Esophagus (tissue), 2 donors: ENCODE measurements at regions not wholly inside any gene's neighbourhood (a gene's known extent, or its start where the extent isn't known, plus 50 kb on each side); places are given as distances from the start of the nearest gene placed in this dataset.

ENCODE experiments used
- H3K27ac ChIP-seq, 2 donors: one replicate each; pipeline ENCODE4 v1.5.1; 2013; ENCODE audit warnings: low read depth in 2 of 2, mild to moderate bottlenecking in 2 of 2, inconsistent platforms in 1 of 2, low read length in 1 of 2, moderate library complexity in 1 of 2
- H3K27me3 ChIP-seq, 2 donors: one replicate each; pipeline ENCODE4 v1.6.1; 2013; ENCODE audit warnings: low read length in 2 of 2, control low read depth in 1 of 2, mild to moderate bottlenecking in 1 of 2; ENCODE audit not compliant: insufficient read depth in 2 of 2, control insufficient read depth in 1 of 2
- H3K36me3 ChIP-seq, 2 donors: one replicate each; pipeline ENCODE4 v1.6.1; 2013; ENCODE audit warnings: low read length in 1 of 2; ENCODE audit not compliant: control insufficient read depth in 2 of 2, insufficient read depth in 2 of 2
- H3K4me1 ChIP-seq, 2 donors: one replicate each; pipeline ENCODE4 v1.6.1; 2013; ENCODE audit warnings: low read length in 1 of 2; ENCODE audit not compliant: control insufficient read depth in 2 of 2, insufficient read depth in 2 of 2
- H3K4me3 ChIP-seq, 2 donors: one replicate each; pipeline ENCODE4 v1.5.1; 2013; ENCODE audit warnings: low read length in 2 of 2, mild to moderate bottlenecking in 2 of 2, low read depth in 1 of 2, moderate library complexity in 1 of 2
- H3K9me3 ChIP-seq, 2 donors: one replicate each; pipeline ENCODE4 v1.6.1; 2013; ENCODE audit warnings: mild to moderate bottlenecking in 2 of 2, low read depth in 1 of 2, low read length in 1 of 2, moderate library complexity in 1 of 2; ENCODE audit not compliant: control insufficient read depth in 2 of 2, insufficient read depth in 1 of 2
- WGBS, 2 donors: extraction: QIAGEN DNeasy Blood & Tissue Kit; methylation state at CpG; one replicate each; pipeline ENCODE4 v1.1.7; 2013; 5-methylcytosine and 5-hydroxymethylcytosine counted together
- donor health status: healthy with polysubstance abuse.
- donor health status: Bipolar disorder and iron deficiency.

DNA sequence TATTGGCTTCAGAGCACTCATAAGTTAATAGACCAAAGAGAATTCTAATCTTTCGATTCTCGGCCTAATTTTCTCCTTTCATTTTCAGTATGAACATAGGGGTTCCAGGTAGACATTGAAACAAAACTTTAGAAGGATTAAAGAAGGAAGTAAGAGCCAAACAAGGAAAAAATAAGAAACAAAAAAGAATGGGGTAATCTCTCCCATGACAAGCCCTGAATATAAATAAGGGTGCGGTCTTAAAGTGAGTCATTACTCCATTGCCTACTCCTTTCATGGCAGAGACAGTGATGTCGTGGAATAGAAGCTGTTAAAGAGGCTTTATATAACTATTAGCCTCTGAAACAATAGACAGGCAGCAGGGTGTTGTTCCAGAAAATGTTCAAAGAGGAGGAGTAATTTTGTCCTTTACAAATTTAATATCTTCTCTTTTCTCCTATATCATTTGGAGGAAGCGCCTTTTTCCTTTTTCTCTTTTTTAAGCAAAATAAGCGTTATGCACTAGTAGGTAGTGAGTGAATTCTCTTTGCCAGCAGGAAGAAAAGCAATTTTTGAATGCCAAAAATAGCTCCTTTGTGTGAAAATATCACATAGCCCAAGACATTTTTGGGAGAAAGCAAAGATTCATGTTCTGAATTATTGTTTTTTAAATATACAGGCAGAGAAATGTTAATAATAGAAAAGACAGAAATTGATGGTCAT lies 607.9 kb upstream of the KCNMB2 start:
- WGBS, 2 donors, result 46 to 50% methylated on average over 6 of the region's 6 CpGs
- Histone ChIP-seq H3K27me3 (no peaks in the 10 kb centered on the region), H3K4me1 (peaks cover 0 to 5% of the 10 kb centered on the region in 2 donors), H3K27ac (no peak overlapping the region), H3K4me3 (no peak overlapping the region), H3K9me3 (no peaks in the 10 kb centered on the region), H3K36me3 (no peaks in the 10 kb centered on the region)

DNA sequence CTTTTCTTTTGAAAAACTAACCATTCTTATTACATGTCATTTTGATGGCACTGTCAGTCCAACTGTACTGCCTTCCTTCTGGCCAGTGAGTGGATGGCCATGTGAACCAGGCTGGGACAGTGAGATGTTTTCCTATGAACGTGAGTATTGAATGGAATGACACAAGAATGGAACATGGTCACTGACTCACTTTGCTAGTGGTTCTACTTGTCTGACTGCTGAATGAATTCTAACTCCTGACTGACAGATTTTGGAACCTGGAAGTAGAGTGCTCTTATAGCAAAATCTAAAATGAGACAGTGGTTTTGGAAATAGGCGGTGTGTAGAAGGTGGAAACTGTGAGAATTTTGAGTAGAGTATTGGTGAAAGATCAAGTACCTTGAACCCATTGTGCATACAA lies 606.9 kb upstream of the KCNMB2 start:
- Histone ChIP-seq H3K9me3 (no peaks in the 10 kb centered on the region), H3K27ac (peak overlapping the region; percentile 49 to 71), H3K4me1 (peaks cover 0 to 5% of the 10 kb centered on the region in 2 donors), H3K36me3 (no peaks in the 10 kb centered on the region), H3K4me3 (no peak overlapping the region), H3K27me3 (no peaks in the 10 kb centered on the region)
- WGBS, 2 donors, result 53 to 66% methylated on average over 2 of the region's 2 CpGs

DNA sequence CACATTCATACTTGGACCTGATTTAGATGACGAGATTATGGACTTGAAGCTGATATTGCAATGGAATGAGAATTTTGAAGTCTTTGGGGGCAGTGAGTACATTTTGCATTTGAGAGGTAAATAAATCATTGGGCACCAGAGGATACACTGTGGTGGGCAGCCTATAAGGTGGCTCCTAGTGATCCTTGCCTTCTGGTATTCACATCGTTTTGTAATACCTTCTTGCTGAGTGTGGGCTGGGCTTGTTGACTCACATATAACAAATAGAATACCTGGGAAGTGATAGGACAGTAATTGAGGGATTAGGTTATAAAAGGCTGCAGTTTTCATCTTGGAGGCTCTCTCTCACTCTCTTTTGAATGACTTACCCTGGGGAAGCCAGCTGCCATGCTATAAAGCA lies 605.5 kb upstream of the KCNMB2 start:
- Histone ChIP-seq H3K36me3 (no peaks in the 10 kb centered on the region), H3K4me3 (no peak overlapping the region), H3K27ac (no peak overlapping the region), H3K27me3 (no peaks in the 10 kb centered on the region), H3K9me3 (no peaks in the 10 kb centered on the region), H3K4me1 (peaks cover 0 to 5% of the 10 kb centered on the region in 2 donors)
- WGBS, 2 donors, result 78 to 80% methylated on average over 2 of the region's 2 CpGs

DNA sequence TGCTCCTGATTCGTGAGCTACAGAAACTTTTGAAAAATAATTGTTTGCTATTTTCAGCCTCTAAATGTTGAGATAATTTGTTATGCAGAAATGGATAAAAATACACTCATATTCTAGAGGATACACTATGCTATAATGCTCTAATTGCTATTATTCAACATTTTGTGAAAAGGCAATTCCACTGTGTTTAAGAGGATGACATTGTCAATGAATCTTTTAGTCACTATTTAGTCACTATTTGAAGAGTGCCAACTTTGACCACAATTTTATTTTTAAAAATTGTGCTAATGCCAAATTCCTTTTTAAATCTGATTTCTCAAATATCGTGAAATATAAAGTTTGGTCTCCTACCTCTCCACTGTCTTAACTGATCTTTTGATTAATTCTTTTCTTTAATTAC lies 604.9 kb upstream of the KCNMB2 start:
- 70 to 83% methylated on average over 2 of the region's 2 CpGs for WGBS, 2 donors
- H3K27me3 ChIP-seq, result no peaks in the 10 kb centered on the region
- peaks cover 0 to 5% of the 10 kb centered on the region in 2 donors for H3K4me1 ChIP-seq
- no peaks in the 10 kb centered on the region for H3K9me3 ChIP-seq
- no peak overlapping the region for H3K4me3 ChIP-seq
- no peaks in the 10 kb centered on the region for H3K36me3 ChIP-seq
- H3K27ac ChIP-seq, result no peak overlapping the region

DNA sequence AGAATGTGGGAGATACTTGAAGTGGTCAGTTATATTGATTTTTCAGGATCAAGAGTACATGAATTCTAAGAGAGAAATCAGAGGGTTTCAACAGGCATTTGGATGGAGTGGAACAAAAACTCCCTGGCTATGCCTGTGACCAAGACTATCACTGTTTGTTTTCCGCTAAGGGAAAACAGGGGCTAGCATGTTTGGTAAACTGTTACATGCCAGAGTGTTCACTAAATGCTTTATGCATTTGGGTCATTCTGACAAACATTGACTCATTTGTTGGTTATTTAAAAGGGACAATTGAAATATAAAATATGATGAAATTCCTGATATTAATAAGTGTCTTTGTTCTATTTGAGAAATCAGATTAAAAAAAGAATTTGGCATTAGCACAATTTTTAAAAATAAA lies 603.9 kb upstream of the KCNMB2 start:
- no peak overlapping the region for H3K27ac ChIP-seq
- peaks cover 0 to 5% of the 10 kb centered on the region in 2 donors for H3K4me1 ChIP-seq
- H3K9me3 ChIP-seq, result no peaks in the 10 kb centered on the region
- no peak overlapping the region for H3K4me3 ChIP-seq
- no peaks in the 10 kb centered on the region for H3K36me3 ChIP-seq
- no peaks in the 10 kb centered on the region for H3K27me3 ChIP-seq
- 84 to 91% methylated on average over 1 of the region's 1 CpG for WGBS, 2 donors

DNA sequence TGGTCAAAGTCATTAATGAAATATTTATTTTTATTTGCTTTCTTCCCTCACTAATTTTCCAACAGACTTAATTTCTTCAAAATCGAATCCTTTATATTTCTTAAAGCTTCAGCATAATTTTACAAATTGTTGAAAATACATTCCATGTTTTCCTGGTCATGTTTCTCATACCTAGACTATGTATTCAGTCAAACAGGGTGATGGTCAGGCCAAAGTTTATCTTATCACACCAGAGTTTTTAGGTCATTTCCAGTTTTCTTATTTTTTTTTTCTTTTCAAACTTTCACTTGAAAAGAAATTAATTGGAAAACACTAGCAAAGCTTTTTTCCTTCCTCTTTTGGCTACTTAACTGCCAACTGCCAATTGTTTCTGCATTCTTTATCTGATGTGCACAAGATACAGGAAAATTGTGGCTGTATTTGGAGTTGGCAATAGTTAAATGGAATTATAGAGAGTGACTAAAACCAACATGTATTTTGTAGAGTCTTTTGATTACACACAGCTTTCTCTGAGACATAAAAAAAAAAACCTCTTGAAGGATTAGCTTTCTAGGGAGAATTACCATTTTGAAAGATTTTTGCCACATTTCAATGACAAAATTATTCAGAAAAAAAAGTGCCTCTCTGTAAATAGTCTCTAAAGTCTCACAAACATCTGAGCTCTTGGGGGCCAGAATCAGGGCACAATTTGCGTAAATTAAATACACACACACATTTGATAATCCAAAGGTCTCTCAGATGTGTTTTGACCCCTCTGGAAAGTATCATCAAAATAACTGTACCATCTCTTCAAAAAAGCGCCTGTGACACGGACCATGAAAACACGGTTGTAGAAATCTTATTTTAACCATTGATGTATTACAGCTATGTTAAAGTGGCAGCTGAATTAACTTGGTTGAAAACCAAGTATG lies 603.2 kb upstream of the KCNMB2 start:
- Histone ChIP-seq H3K36me3 (no peaks in the 10 kb centered on the region), H3K4me3 (no peak overlapping the region), H3K27me3 (no peaks in the 10 kb centered on the region), H3K27ac (no peak overlapping the region), H3K4me1 (peaks cover 0 to 3% of the 10 kb centered on the region in 2 donors), H3K9me3 (no peaks in the 10 kb centered on the region)
- 70 to 74% methylated on average over 5 of the region's 5 CpGs for WGBS, 2 donors

DNA sequence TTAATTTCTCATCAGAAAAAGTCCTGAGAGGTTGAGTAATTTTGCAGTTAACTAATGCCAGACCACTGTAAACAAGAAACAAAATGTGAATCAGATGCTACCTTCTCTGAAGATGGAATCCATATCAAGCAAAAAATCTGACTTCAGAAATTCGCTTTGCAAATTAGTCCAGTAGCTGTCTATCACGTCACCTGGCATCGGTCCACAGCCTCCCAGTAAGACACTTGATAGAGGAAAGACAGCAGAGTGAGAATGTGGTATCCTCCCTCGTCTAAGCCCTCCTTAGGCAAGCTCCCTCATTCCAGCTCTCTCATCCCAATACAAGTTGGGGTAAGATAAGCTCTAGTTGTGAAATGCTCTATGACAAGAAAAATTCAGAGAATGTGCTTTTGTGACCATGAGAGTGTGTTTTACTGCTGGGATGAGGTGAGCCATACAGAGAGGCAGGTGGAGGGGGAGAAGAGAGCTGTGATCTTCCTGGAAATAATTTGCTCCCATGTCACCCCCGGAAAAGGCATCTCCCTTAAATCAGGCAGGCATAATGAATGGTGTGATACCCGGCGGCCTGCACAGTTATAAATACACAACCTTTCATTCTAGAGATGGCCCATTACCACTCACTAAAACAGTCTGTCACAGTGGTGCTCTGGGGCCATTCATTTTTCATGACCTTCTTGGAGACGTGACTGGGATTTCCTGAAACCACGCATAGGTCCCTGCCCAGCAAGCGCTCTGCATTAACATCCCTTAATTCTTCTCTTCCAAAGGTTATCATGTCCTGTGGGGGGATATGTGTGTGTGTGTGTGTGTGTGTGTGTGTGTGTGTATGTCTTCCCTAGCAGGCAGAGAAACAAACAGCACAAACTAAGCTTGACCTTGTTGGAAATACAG lies 602.0 kb upstream of the KCNMB2 start:
- Histone ChIP-seq H3K27ac (no peak overlapping the region), H3K4me1 (peaks cover 0 to 3% of the 10 kb centered on the region in 2 donors), H3K27me3 (no peaks in the 10 kb centered on the region), H3K9me3 (no peaks in the 10 kb centered on the region), H3K4me3 (no peak overlapping the region), H3K36me3 (no peaks in the 10 kb centered on the region)
- 83 to 85% methylated on average over 10 of the region's 10 CpGs for WGBS, 2 donors

DNA sequence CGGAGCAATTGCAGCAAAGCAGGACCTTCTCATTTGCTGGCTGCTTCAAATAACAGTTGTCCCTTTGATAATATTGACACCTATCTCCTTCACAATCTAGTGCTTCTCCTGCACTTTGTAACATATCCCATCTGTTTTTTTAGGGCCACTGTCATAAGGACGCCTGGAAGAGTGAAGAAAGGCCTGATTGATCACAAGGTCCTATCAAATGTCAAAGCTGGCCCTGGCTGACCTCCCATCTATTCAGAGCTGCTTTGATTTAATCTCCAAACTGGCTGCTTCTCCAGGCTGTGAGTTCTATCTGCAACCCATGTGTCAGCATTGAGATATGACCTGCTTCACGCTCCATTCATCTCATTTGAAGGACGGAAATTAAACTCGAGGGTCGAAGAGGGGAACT lies 601.2 kb upstream of the KCNMB2 start:
- peaks cover 0 to 3% of the 10 kb centered on the region in 2 donors for H3K4me1 ChIP-seq
- H3K27ac ChIP-seq, result no peak overlapping the region
- no peaks in the 10 kb centered on the region for H3K27me3 ChIP-seq
- WGBS, 2 donors, result 80 to 85% methylated on average over 6 of the region's 6 CpGs
- H3K36me3 ChIP-seq, result no peaks in the 10 kb centered on the region
- H3K4me3 ChIP-seq, result no peak overlapping the region
- no peaks in the 10 kb centered on the region for H3K9me3 ChIP-seq

DNA sequence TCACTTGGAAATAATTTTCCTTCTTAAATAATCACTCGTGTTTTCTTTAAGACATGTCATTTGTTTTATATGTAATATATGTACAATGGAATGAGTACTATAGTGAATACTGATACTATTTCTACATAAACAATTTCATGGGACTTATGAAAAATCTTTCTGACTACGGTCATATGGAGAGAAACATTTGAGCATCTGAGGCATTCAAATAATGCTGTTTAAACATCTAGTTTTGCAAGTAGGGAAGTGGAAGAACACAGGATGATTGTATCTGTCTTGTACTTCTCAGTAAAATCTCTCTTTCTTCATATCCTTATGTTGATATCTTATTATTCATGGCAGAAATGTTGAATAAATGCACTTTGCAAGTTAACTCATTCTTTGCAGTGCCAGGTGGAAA lies 599.5 kb upstream of the KCNMB2 start:
- WGBS, 2 donors, result 91 to 92% methylated on average over 2 of the region's 2 CpGs
- H3K4me1 ChIP-seq, result no peaks in the 10 kb centered on the region
- no peaks in the 10 kb centered on the region for H3K27me3 ChIP-seq
- H3K27ac ChIP-seq, result no peak overlapping the region
- no peaks in the 10 kb centered on the region for H3K36me3 ChIP-seq
- H3K4me3 ChIP-seq, result no peak overlapping the region
- no peaks in the 10 kb centered on the region for H3K9me3 ChIP-seq
